Fibroblast of lung (primary cell): ENCODE measurements at regions not wholly inside any gene's neighbourhood (a gene's known extent, or its start where the extent isn't known, plus 50 kb on each side); places are given as distances from the start of the nearest gene placed in this dataset.
A peak's percentile ranks its signal among the peaks of the same experiment; 100 is the strongest.

Experiments used
- DNase-seq, 2 donors: peaks; one replicate each; pipeline versions ENCODE4 v3.0.0 to v3.0.0-alpha.2; 2010; ENCODE audit warnings: low read depth in 2 of 2
- H2AFZ ChIP-seq: 2 replicates; pipeline ENCODE4 v1.5.1; 2012; ENCODE audit warnings: low read length, control low read depth, inconsistent platforms
- H3K27ac ChIP-seq: 2 replicates; pipeline ENCODE4 v1.5.1; 2011; ENCODE audit warnings: low read length, control low read depth; ENCODE audit not compliant: insufficient read depth
- H3K27me3 ChIP-seq: 2 replicates; pipeline ENCODE4 v1.5.1; 2011; ENCODE audit warnings: mild to moderate bottlenecking, low read length; ENCODE audit not compliant: control insufficient read depth, insufficient read depth
- H3K36me3 ChIP-seq: 2 replicates; pipeline ENCODE4 v1.5.1; 2011; ENCODE audit warnings: low read length; ENCODE audit not compliant: control insufficient read depth, insufficient read depth
- H3K4me1 ChIP-seq: 2 replicates; pipeline ENCODE4 v1.5.1; 2011; ENCODE audit warnings: low read length; ENCODE audit not compliant: control insufficient read depth, insufficient read depth; ENCODE audit errors: extremely low read depth
- H3K4me2 ChIP-seq: 2 replicates; pipeline ENCODE4 v1.5.1; 2011; ENCODE audit warnings: low read length, control low read depth; ENCODE audit not compliant: insufficient read depth; ENCODE audit errors: extremely low read depth
- H3K4me3 ChIP-seq, 4 experiments: fragments of 200-600 bp in 1 of 4; sonication (generic) in 1 of 4; replicated peaks in 1 of 4; 2 replicates each; pipeline ENCODE4 v1.5.1; 2011 to 2016; ENCODE audit warnings: low read length in 4 of 4, low read depth in 3 of 4, mild to moderate bottlenecking in 3 of 4, control low read depth in 2 of 4, inconsistent platforms in 1 of 4, mixed read lengths in 1 of 4; ENCODE audit not compliant: insufficient read depth in 1 of 4; ENCODE audit errors: control extremely low read depth in 1 of 4
- H3K79me2 ChIP-seq: 2 replicates; pipeline ENCODE4 v1.5.1; 2012; ENCODE audit warnings: mild to moderate bottlenecking, low read length, inconsistent platforms; ENCODE audit not compliant: control insufficient read depth, insufficient read depth
- H3K9ac ChIP-seq: 2 replicates; pipeline ENCODE4 v1.5.1; 2011; ENCODE audit warnings: mild to moderate bottlenecking, low read length, control low read depth; ENCODE audit not compliant: insufficient read depth
- H3K9me3 ChIP-seq: 2 replicates; pipeline ENCODE4 v1.5.1; 2012; ENCODE audit warnings: low read depth, low read length; ENCODE audit not compliant: control insufficient read depth, insufficient read depth
- H4K20me1 ChIP-seq: 2 replicates; pipeline ENCODE4 v1.5.1; 2011; ENCODE audit warnings: low read length; ENCODE audit not compliant: control insufficient read depth, insufficient read depth; ENCODE audit errors: extremely low read depth
- EZH2 ChIP-seq: IDR thresholded peaks from 2 replicates; pipeline ENCODE4 v1.5.1; 2012; ENCODE audit warnings: low read length, control low read depth, mild to moderate bottlenecking; ENCODE audit errors: missing control alignments
- TF ChIP-seq, protein P1 (sequence below), 2 donors: IDR thresholded peaks in 1 of 2; conservative IDR thresholded peaks in 1 of 2; 1 replicate in 1 of 2; 2 replicates in 1 of 2; pipeline ENCODE4 v1.5.1; 2011 to 2012; ENCODE audit warnings: low read length in 2 of 2, control low read depth in 1 of 2, inconsistent platforms in 1 of 2, low read depth in 1 of 2, mild to moderate bottlenecking in 1 of 2

DNA sequence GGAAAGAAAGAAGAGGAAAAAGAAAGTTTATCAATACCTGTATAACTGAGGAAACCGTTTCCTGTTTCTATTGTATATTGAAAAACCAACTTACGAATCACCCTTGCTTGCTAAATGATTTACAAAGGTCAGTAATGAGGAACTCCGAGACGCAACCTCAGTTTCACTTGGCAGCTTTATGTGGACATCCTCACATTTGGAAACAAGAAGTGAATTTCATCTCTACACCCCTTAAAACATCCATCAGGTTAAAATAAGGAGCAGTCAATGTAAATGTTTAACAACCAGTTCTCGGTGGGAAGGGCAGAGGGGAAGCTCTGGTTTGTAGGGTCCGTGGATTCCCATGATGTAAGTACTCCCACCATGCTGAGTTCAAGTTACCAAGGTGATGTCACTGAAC lies 481.7 kb upstream of the RUNX1 start:
- no peaks in the 10 kb centered on the region for H3K36me3 ChIP-seq
- no peaks in the 10 kb centered on the region for H3K27me3 ChIP-seq
- no peak overlapping the region for H3K4me3 ChIP-seq
- no peak overlapping the region for H3K4me2 ChIP-seq
- no peak overlapping the region for H2AFZ ChIP-seq
- no peak for TF ChIP-seq EZH2
- TF ChIP-seq, protein P1, sequence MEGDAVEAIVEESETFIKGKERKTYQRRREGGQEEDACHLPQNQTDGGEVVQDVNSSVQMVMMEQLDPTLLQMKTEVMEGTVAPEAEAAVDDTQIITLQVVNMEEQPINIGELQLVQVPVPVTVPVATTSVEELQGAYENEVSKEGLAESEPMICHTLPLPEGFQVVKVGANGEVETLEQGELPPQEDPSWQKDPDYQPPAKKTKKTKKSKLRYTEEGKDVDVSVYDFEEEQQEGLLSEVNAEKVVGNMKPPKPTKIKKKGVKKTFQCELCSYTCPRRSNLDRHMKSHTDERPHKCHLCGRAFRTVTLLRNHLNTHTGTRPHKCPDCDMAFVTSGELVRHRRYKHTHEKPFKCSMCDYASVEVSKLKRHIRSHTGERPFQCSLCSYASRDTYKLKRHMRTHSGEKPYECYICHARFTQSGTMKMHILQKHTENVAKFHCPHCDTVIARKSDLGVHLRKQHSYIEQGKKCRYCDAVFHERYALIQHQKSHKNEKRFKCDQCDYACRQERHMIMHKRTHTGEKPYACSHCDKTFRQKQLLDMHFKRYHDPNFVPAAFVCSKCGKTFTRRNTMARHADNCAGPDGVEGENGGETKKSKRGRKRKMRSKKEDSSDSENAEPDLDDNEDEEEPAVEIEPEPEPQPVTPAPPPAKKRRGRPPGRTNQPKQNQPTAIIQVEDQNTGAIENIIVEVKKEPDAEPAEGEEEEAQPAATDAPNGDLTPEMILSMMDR (conservative IDR thresholded peaks at IDR 0.05 in 1 of 2, IDR thresholded peaks at IDR 0.05 in 1 of 2; ENCODE audit: low read depth in 1 of 2, low read length in 2 of 2) = no peak
- no peaks in the 10 kb centered on the region for H4K20me1 ChIP-seq
- H3K9ac ChIP-seq = no peak overlapping the region
- no peak overlapping the region for H3K27ac ChIP-seq
- H3K79me2 ChIP-seq = no peaks in the 10 kb centered on the region
- no peak for DNase-seq
- H3K9me3 ChIP-seq = no peaks in the 10 kb centered on the region
- H3K4me1 ChIP-seq = peaks cover 3% of the 10 kb centered on the region

GRCh38 chr21:35529171-35529863 lies 480.2 kb upstream of the RUNX1 start:
- peak overlapping the region; percentile 83 for H2AFZ ChIP-seq
- H3K27me3 ChIP-seq = no peaks in the 10 kb centered on the region
- H4K20me1 ChIP-seq = no peaks in the 10 kb centered on the region
- H3K4me1 ChIP-seq = peaks cover 6% of the 10 kb centered on the region
- peak overlapping the region; percentile 21 to 51 (median 37) for H3K4me3 ChIP-seq
- H3K27ac ChIP-seq = peak overlapping the region; percentile 66
- no peak for TF ChIP-seq EZH2
- TF ChIP-seq, protein P1 (conservative IDR thresholded peaks at IDR 0.05 in 1 of 2, IDR thresholded peaks at IDR 0.05 in 1 of 2; ENCODE audit: low read depth in 1 of 2, low read length in 2 of 2) = no peak
- peak overlapping the region; percentile 35 for H3K9ac ChIP-seq
- no peaks in the 10 kb centered on the region for H3K79me2 ChIP-seq
- H3K4me2 ChIP-seq = peak overlapping the region; percentile 82
- H3K9me3 ChIP-seq = no peaks in the 10 kb centered on the region
- no peaks in the 10 kb centered on the region for H3K36me3 ChIP-seq
- DNase-seq = peak; percentile 58 to 62

GRCh38 chr21:35528116-35529042 lies 479.3 kb upstream of the RUNX1 start:
- DNase-seq = peak in 1 of 2 donors; percentile 20
- no peak for TF ChIP-seq EZH2
- TF ChIP-seq, protein P1 (conservative IDR thresholded peaks at IDR 0.05 in 1 of 2, IDR thresholded peaks at IDR 0.05 in 1 of 2; ENCODE audit: low read depth in 1 of 2, low read length in 2 of 2) = no peak
- Histone ChIP-seq H3K9ac (peak overlapping the region; percentile 35), H3K4me3 (peak overlapping the region; percentile 21 to 51 (median 37)), H3K27me3 (no peaks in the 10 kb centered on the region), H3K4me1 (peaks cover 6% of the 10 kb centered on the region), H4K20me1 (no peaks in the 10 kb centered on the region), H3K9me3 (no peaks in the 10 kb centered on the region), H2AFZ (peak overlapping the region; percentile 83), H3K36me3 (no peaks in the 10 kb centered on the region), H3K27ac (peak overlapping the region; percentile 66), H3K79me2 (no peaks in the 10 kb centered on the region), H3K4me2 (peak overlapping the region; percentile 82)
